OCI-LY7 (cell line): ENCODE measurements at regions not wholly inside any gene's neighbourhood (a gene's known extent, or its start where the extent isn't known, plus 50 kb on each side); places are given as distances from the start of the nearest gene placed in this dataset.

Experiments
- CTCF ChIP-seq: fragments of 200-600 bp; sonication (generic); conservative IDR thresholded peaks from 2 replicates; pipeline ENCODE4 v1.5.1; 2014; ENCODE audit warnings: mild to moderate bottlenecking, antibody characterized with exemption, low read length, moderate library complexity, mixed read lengths
- EZH2phosphoT487 ChIP-seq: fragments of 200-600 bp; sonication (generic); IDR thresholded peaks from 2 replicates; pipeline ENCODE4 v1.6.1; 2018; ENCODE audit warnings: low read depth, borderline replicate concordance, mild to moderate bottlenecking, mixed run types, antibody characterized with exemption, low read length, moderate library complexity, mixed read lengths

- no peak for TF ChIP-seq CTCF
- no peak for TF ChIP-seq EZH2phosphoT487
Observed at GRCh38 chr20:48223715-48224114, 438.4 kb upstream of the SULF2 start.
